Endothelial cell of umbilical vein (primary cell): ENCODE measurements at regions not wholly inside any gene's neighbourhood (a gene's known extent, or its start where the extent isn't known, plus 50 kb on each side); places are given as distances from the start of the nearest gene placed in this dataset.
A peak's percentile ranks its signal among the peaks of the same experiment; 100 is the strongest.
"Not testable (repeated sequence)": the region's sequence is repeated elsewhere in the genome, so short reads cannot be mapped to it uniquely, and the experiment has no call there.

ENCODE experiments used
- BruUV-seq: library from RNA; stranded (reverse); fragments of 400-500 nt; replicated peaks from 2 replicates; lab custom pipeline; 2021; lab: Mats Ljungman, UMichigan
- CTCF ChIA-PET: fragments of 300-600, 350-600 bp; sonication (Branson Sonifier 250); formaldehyde crosslinking; loops from one replicate; lab custom pipeline; 2021; ENCODE audit warnings: antibody characterized with exemption, inconsistent platforms; lab: Charles Lee
- POLR2A ChIA-PET: fragments of 300-600, 350-600 bp; sonication (Branson Sonifier 250); formaldehyde crosslinking; loops from one replicate; lab custom pipeline; 2021; ENCODE audit warnings: antibody characterized with exemption, inconsistent platforms; lab: Charles Lee
- DNase-seq: peaks from one replicate; pipeline ENCODE4 v3.0.0-alpha.2; 2011; ENCODE audit warnings: low read depth, low spot score
- FAIRE-seq: peaks from 2 replicates; lab custom pipeline; 2011; peaks lifted over from hg19 to GRCh38; lab: Jason Lieb, UNC
- H2AFZ ChIP-seq: 2 replicates; pipeline ENCODE4 v1.6.0; 2012; ENCODE audit warnings: low read depth, low read length, control low read depth, inconsistent platforms
- H3K27ac ChIP-seq: 2 replicates; pipeline ENCODE4 v1.5.1; 2011; ENCODE audit warnings: low read depth, mild to moderate bottlenecking, control low read depth, low read length, moderate library complexity; ENCODE audit not compliant: insufficient read depth
- H3K27me3 ChIP-seq, 2 experiments: 2 replicates each; pipeline versions ENCODE4 v1.6.0 to v1.6.1; 2011; ENCODE audit warnings: low read length in 2 of 2, mixed read lengths in 1 of 2; ENCODE audit not compliant: control insufficient read depth in 2 of 2, insufficient read depth in 2 of 2
- H3K36me3 ChIP-seq, 2 experiments: 2 replicates in 1 of 2; 3 replicates in 1 of 2; pipeline ENCODE4 v1.5.1; 2011; ENCODE audit warnings: low read length in 2 of 2, mild to moderate bottlenecking in 1 of 2, moderate library complexity in 1 of 2; ENCODE audit not compliant: control insufficient read depth in 2 of 2, insufficient read depth in 2 of 2; ENCODE audit errors: extremely low read depth in 1 of 2
- H3K4me1 ChIP-seq: 3 replicates; pipeline ENCODE4 v1.5.1; 2011; ENCODE audit warnings: mild to moderate bottlenecking, low read length; ENCODE audit not compliant: control insufficient read depth, insufficient read depth; ENCODE audit errors: extremely low read depth
- H3K4me2 ChIP-seq: 2 replicates; pipeline ENCODE4 v1.6.1; 2011; ENCODE audit warnings: low read length, control low read depth, mixed read lengths; ENCODE audit not compliant: insufficient read depth
- H3K4me3 ChIP-seq, 3 experiments: fragments of 200-600 bp in 1 of 3; sonication (generic), shearing (Covaris generic) in 1 of 3; replicated peaks in 1 of 3; 2 replicates each; pipeline ENCODE4 v1.5.1; 2011 to 2016; ENCODE audit warnings: control low read depth in 3 of 3, low read length in 3 of 3, mild to moderate bottlenecking in 2 of 3, inconsistent platforms in 1 of 3, low read depth in 1 of 3, moderate library complexity in 1 of 3; ENCODE audit not compliant: insufficient read depth in 1 of 3
- H3K79me2 ChIP-seq: 2 replicates; pipeline ENCODE4 v1.6.0; 2012; ENCODE audit warnings: low read length, inconsistent platforms; ENCODE audit not compliant: control insufficient read depth, insufficient read depth
- H3K9ac ChIP-seq: replicated peaks from 2 replicates; pipeline ENCODE3; 2011; ENCODE audit warnings: low read length, control low read depth; ENCODE audit not compliant: insufficient read depth; ENCODE audit errors: extremely low read depth
- H3K9me1 ChIP-seq: replicated peaks from 3 replicates; pipeline ENCODE4 v1.6.0; 2011; ENCODE audit warnings: mild to moderate bottlenecking, low read length; ENCODE audit not compliant: control insufficient read depth, insufficient read depth; ENCODE audit errors: extremely low read depth
- H3K9me3 ChIP-seq: replicated peaks from 2 replicates; pipeline ENCODE4 v1.5.1; 2012; ENCODE audit warnings: low read length, inconsistent platforms; ENCODE audit not compliant: control insufficient read depth, insufficient read depth
- H4K20me1 ChIP-seq: replicated peaks from 2 replicates; pipeline ENCODE3; 2011; ENCODE audit warnings: mild to moderate bottlenecking, low read length; ENCODE audit not compliant: control insufficient read depth, insufficient read depth; ENCODE audit errors: extremely low read depth
- EZH2 ChIP-seq: IDR thresholded peaks from 2 replicates; pipeline ENCODE4 v1.6.1; 2012; ENCODE audit warnings: borderline replicate concordance, low read depth, mild to moderate bottlenecking, moderate library complexity, low read length, inconsistent platforms; ENCODE audit not compliant: severe bottlenecking
- GATA2 ChIP-seq: IDR thresholded peaks from 2 replicates; pipeline ENCODE4 v1.7.0; 2011; ENCODE audit warnings: low read depth, mild to moderate bottlenecking, moderate library complexity, mixed read lengths, low read length; ENCODE audit not compliant: insufficient read length, insufficient read depth
- MYC ChIP-seq: IDR thresholded peaks from one replicate; pipeline ENCODE4 v1.6.1; 2011; ENCODE audit warnings: mild to moderate bottlenecking, low read depth, low read length
- dilution Hi-C: fragments of 300-500 bp; cut with MboI; formaldehyde crosslinking; loops from one replicate; pipeline ENCODE4 v1.15.0; 2019; ENCODE audit warnings: low sequenced_read_pairs; ENCODE audit not compliant: extremely low pct_ligation_motif_present
- intact Hi-C: fragments of 100-400 bp; cut with micrococcal nuclease; formaldehyde crosslinking; loops from one replicate; pipeline ENCODE4 v1.10.0; 2022
- TF ChIP-seq, protein P1 (sequence below), 2 donors: IDR thresholded peaks; 1 replicate in 1 of 2; 2 replicates in 1 of 2; pipeline ENCODE4 v1.5.1; 2011; ENCODE audit warnings: low read length in 2 of 2, mild to moderate bottlenecking in 2 of 2, moderate library complexity in 2 of 2, control low read depth in 1 of 2, inconsistent platforms in 1 of 2, low read depth in 1 of 2; ENCODE audit not compliant: insufficient read depth in 1 of 2; ENCODE audit errors: extremely low read depth in 1 of 2

GRCh38 chr2:167331636-167332232, 443.5 kb downstream of the XIRP2 start:
- CTCF ChIA-PET, result interaction anchor here (1.7 kb wide), 1 partner anchor 787 kb away, joined by 4 read pairs; no protein-coding TSS in a partner anchor
- BruUV-seq, result no TSS peak
- DNase-seq, result no peak
- H3K36me3 ChIP-seq, result no peaks in the 10 kb centered on the region
- TF ChIP-seq EZH2, result no peak
- no peak for TF ChIP-seq MYC
- TF ChIP-seq, protein P1, sequence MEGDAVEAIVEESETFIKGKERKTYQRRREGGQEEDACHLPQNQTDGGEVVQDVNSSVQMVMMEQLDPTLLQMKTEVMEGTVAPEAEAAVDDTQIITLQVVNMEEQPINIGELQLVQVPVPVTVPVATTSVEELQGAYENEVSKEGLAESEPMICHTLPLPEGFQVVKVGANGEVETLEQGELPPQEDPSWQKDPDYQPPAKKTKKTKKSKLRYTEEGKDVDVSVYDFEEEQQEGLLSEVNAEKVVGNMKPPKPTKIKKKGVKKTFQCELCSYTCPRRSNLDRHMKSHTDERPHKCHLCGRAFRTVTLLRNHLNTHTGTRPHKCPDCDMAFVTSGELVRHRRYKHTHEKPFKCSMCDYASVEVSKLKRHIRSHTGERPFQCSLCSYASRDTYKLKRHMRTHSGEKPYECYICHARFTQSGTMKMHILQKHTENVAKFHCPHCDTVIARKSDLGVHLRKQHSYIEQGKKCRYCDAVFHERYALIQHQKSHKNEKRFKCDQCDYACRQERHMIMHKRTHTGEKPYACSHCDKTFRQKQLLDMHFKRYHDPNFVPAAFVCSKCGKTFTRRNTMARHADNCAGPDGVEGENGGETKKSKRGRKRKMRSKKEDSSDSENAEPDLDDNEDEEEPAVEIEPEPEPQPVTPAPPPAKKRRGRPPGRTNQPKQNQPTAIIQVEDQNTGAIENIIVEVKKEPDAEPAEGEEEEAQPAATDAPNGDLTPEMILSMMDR (IDR thresholded peaks at IDR 0.05; ENCODE audit: extremely low read depth in 1 of 2, insufficient read depth in 1 of 2, low read depth in 1 of 2, low read length in 2 of 2), result peak in 1 of 2 donors; percentile 13
- no peak for TF ChIP-seq GATA2
- H3K9me3 ChIP-seq, result no peaks in the 10 kb centered on the region
- no peak overlapping the region for H3K4me3 ChIP-seq
- H2AFZ ChIP-seq, result no peak overlapping the region
- dilution Hi-C loops (no loop called here), intact Hi-C loops (no loop called here)
- no peak overlapping the region for H3K9ac ChIP-seq
- POLR2A ChIA-PET, result no interaction called here
- no peaks in the 10 kb centered on the region for H4K20me1 ChIP-seq
- H3K4me2 ChIP-seq, result no peak overlapping the region
- no peak for FAIRE-seq
- no peaks in the 10 kb centered on the region for H3K27me3 ChIP-seq
- no peaks in the 10 kb centered on the region for H3K4me1 ChIP-seq
- H3K9me1 ChIP-seq, result no peaks in the 10 kb centered on the region
- no peaks in the 10 kb centered on the region for H3K79me2 ChIP-seq
- no peak overlapping the region for H3K27ac ChIP-seq

DNA sequence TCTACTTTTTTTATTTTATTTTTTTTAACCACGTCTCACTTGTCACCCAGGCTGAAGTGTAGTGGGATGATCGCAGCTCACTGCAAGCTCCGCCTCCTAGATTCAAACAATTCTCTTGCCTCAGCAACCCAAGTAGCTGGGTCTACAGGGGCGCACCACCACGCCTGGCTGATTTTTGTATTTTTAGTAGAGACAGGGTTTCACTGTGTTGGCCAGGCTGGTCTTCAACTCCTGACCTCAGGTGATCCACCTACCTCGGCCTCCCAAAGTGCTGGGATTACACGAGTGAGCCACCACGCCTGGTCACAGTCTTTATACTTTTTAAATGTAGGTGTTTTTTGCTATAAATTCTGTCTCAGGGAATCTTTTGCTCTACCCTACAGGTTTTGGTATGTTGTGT, 440.5 kb downstream of the XIRP2 start:
- H3K4me3 ChIP-seq, H3K27ac ChIP-seq, H3K4me1 ChIP-seq, dilution Hi-C loops, intact Hi-C loops, H3K9me3 ChIP-seq, H3K9me1 ChIP-seq, H3K9ac ChIP-seq, H3K4me2 ChIP-seq, FAIRE-seq, H3K27me3 ChIP-seq, H2AFZ ChIP-seq, H3K36me3 ChIP-seq, DNase-seq, H3K79me2 ChIP-seq, POLR2A ChIA-PET, H4K20me1 ChIP-seq, CTCF ChIA-PET, BruUV-seq: not testable (repeated sequence)
